Spleen (tissue), 11 donors: ENCODE measurements at regions not wholly inside any gene's neighbourhood (a gene's known extent, or its start where the extent isn't known, plus 50 kb on each side); places are given as distances from the start of the nearest gene placed in this dataset.

Source experiments
- DNase-seq: peaks from one replicate; pipeline ENCODE4 v3.0.0-alpha.2; 2020
- H3K27ac ChIP-seq, 8 donors: fragments of 200-600 bp; sonication (generic) in 7 of 8; 1 replicate in 4 of 8; 2 replicates in 4 of 8; pipeline versions ENCODE4 v1.5.0 to v1.8.0; 2016 to 2021; ENCODE audit warnings: inconsistent platforms in 4 of 8, mild to moderate bottlenecking in 4 of 8, moderate library complexity in 1 of 8
- H3K27me3 ChIP-seq, 7 donors: fragments of 200-600 bp; sonication (generic) in 6 of 7; replicated peaks in 1 of 7; 1 replicate in 4 of 7; 2 replicates in 3 of 7; pipeline versions ENCODE4 v1.5.0 to v1.8.0; 2016 to 2021; ENCODE audit warnings: inconsistent platforms in 3 of 7, mild to moderate bottlenecking in 1 of 7
- H3K36me3 ChIP-seq, 6 donors: fragments of 200-600 bp; sonication (generic) in 5 of 6; 1 replicate in 4 of 6; 2 replicates in 2 of 6; pipeline versions ENCODE4 v1.5.0 to v1.8.0; 2016 to 2021; ENCODE audit warnings: inconsistent platforms in 2 of 6
- H3K4me1 ChIP-seq, 6 donors: fragments of 200-600 bp; sonication (generic) in 5 of 6; 1 replicate in 3 of 6; 2 replicates in 3 of 6; pipeline versions ENCODE4 v1.5.0 to v1.8.0; 2016 to 2021; ENCODE audit warnings: inconsistent platforms in 3 of 6
- H3K4me3 ChIP-seq, 8 donors: fragments of 200-600 bp; sonication (generic) in 7 of 8; 1 replicate in 4 of 8; 2 replicates in 4 of 8; pipeline versions ENCODE4 v1.5.0 to v1.8.0; 2016 to 2021; ENCODE audit warnings: inconsistent platforms in 4 of 8, mild to moderate bottlenecking in 4 of 8, moderate library complexity in 2 of 8
- H3K9me3 ChIP-seq, 8 donors: fragments of 200-600 bp; sonication (generic) in 7 of 8; 1 replicate in 4 of 8; 2 replicates in 4 of 8; pipeline versions ENCODE4 v1.5.0 to v1.8.0; 2016 to 2021; ENCODE audit warnings: inconsistent platforms in 4 of 8
- POLR2A ChIP-seq, 3 donors: fragments of 450-650 bp; IDR thresholded peaks; one replicate each; pipeline ENCODE4 v1.5.1; 2017; ENCODE audit warnings: antibody characterized with exemption in 3 of 3, mild to moderate bottlenecking in 1 of 3
- POLR2AphosphoS5 ChIP-seq, 3 donors: sonication (generic); formaldehyde crosslinking; IDR thresholded peaks; one replicate each; pipeline ENCODE4 v1.5.1; 2017; ENCODE audit warnings: antibody characterized with exemption in 3 of 3
- WGBS, 5 donors: extraction: QIAGEN DNeasy Blood & Tissue Kit in 3 of 5; methylation state at CpG; one replicate each; pipeline versions ENCODE4 v1.1.5 to v1.1.7; 2013 to 2018; 5-methylcytosine and 5-hydroxymethylcytosine counted together
- intact Hi-C: fragments of 100-400 bp; cut with DNase I; formaldehyde crosslinking; loops from one replicate; pipeline ENCODE4 v1.15.0; 2023; ENCODE audit warnings: low total_unique reads
- TF ChIP-seq, protein P1 (sequence below), 11 experiments: fragments of 200-600 bp in 7 of 11; fragments of 450-650 bp in 4 of 11; sonication (generic) in 4 of 11; IDR thresholded peaks in 8 of 11; conservative IDR thresholded peaks in 3 of 11; 1 replicate in 7 of 11; 2 replicates in 4 of 11; pipeline versions ENCODE4 v1.4.0 to v1.8.0; 2016 to 2021; ENCODE audit warnings: antibody characterized with exemption in 11 of 11, inconsistent platforms in 4 of 11, mild to moderate bottlenecking in 1 of 11
- donor health status: healthy with polysubstance abuse.
- donor health status: DM: no; HTN: no; CAD: no; lungs with moderate emphysema.
- donor health status: DM: no; HTN: no; CAD: no.
- donor health status: Bipolar disorder and iron deficiency.
- donor health status: healthy.
- donor health status: DM: no; HTN: no; CAD: no.
- donor health status: DM: yes; HTN: yes; CAD: no.

DNA sequence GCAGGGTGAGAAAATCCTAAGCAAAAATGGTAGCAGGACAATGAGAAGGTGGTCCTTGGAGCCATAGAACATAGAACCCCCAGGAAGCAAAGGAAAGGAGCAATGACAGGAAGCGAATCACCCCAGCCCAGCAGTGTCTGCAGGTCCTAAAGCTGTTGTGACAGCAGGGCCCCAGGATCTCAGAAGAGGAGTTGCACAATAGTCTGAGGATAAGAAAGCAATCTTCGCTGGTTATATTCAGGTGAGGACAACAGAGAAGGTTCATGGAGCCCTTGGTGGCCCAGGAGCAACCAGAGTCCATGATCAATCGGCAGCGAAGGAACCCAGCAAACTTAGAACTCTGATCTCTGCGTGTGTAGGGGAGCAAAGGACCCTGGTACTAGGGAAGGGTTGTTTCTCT, 234.8 kb upstream of the IRX2 start:
- H3K4me1 ChIP-seq = no peaks in the 10 kb centered on the region
- TF ChIP-seq POLR2A (IDR thresholded peaks at IDR 0.05) = no peak
- TF ChIP-seq, protein P1, sequence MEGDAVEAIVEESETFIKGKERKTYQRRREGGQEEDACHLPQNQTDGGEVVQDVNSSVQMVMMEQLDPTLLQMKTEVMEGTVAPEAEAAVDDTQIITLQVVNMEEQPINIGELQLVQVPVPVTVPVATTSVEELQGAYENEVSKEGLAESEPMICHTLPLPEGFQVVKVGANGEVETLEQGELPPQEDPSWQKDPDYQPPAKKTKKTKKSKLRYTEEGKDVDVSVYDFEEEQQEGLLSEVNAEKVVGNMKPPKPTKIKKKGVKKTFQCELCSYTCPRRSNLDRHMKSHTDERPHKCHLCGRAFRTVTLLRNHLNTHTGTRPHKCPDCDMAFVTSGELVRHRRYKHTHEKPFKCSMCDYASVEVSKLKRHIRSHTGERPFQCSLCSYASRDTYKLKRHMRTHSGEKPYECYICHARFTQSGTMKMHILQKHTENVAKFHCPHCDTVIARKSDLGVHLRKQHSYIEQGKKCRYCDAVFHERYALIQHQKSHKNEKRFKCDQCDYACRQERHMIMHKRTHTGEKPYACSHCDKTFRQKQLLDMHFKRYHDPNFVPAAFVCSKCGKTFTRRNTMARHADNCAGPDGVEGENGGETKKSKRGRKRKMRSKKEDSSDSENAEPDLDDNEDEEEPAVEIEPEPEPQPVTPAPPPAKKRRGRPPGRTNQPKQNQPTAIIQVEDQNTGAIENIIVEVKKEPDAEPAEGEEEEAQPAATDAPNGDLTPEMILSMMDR (IDR thresholded peaks at IDR 0.05 in 8 of 11, conservative IDR thresholded peaks at IDR 0.05 in 3 of 11) = no peak
- no peak for TF ChIP-seq POLR2AphosphoS5 (IDR thresholded peaks at IDR 0.05)
- H3K27me3 ChIP-seq = peaks cover 0 to 3% (median 0%) of the 10 kb centered on the region in 7 donors
- no peaks in the 10 kb centered on the region for H3K36me3 ChIP-seq
- DNase-seq = no peak
- 75 to 96% (median 85%) methylated on average over 5 of the region's 5 CpGs for WGBS, 5 donors
- H3K27ac ChIP-seq = no peak overlapping the region
- H3K9me3 ChIP-seq = peaks cover 0 to 42% (median 3%) of the 10 kb centered on the region in 8 donors
- intact Hi-C loops = no loop called here
- no peak overlapping the region for H3K4me3 ChIP-seq

DNA sequence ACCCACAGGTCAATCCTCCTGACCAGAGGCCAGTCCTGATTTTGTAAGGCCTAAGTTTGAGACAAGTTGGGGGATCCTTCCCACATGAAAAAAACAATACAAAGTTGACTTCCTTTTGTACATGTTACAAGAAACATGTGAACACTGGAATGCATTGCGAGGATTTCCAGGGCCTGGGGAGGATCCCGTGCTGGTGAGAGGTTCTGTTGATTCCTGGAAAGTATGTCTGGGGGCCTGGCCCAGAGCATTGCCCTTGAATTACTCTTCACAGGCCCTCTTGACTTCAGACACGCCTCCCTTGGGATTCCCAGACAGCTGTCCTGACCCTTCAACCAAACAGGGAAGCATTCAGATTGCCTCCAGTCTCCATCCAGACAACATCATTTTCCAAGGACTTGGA, 234.2 kb upstream of the IRX2 start:
- intact Hi-C loops = no loop called here
- DNase-seq = no peak
- 54 to 71% (median 63%) methylated on average over 3 of the region's 3 CpGs for WGBS, 5 donors
- Histone ChIP-seq H3K4me3 (no peak overlapping the region), H3K27me3 (peaks cover 0 to 7% (median 0%) of the 10 kb centered on the region in 7 donors), H3K4me1 (no peaks in the 10 kb centered on the region), H3K9me3 (peaks cover 0 to 47% (median 3%) of the 10 kb centered on the region in 8 donors), H3K27ac (no peak overlapping the region), H3K36me3 (no peaks in the 10 kb centered on the region)
- TF ChIP-seq POLR2A (IDR thresholded peaks at IDR 0.05) (no peak), POLR2AphosphoS5 (IDR thresholded peaks at IDR 0.05) (no peak)
- TF ChIP-seq, protein P1 (IDR thresholded peaks at IDR 0.05 in 8 of 11, conservative IDR thresholded peaks at IDR 0.05 in 3 of 11) = no peak

DNA sequence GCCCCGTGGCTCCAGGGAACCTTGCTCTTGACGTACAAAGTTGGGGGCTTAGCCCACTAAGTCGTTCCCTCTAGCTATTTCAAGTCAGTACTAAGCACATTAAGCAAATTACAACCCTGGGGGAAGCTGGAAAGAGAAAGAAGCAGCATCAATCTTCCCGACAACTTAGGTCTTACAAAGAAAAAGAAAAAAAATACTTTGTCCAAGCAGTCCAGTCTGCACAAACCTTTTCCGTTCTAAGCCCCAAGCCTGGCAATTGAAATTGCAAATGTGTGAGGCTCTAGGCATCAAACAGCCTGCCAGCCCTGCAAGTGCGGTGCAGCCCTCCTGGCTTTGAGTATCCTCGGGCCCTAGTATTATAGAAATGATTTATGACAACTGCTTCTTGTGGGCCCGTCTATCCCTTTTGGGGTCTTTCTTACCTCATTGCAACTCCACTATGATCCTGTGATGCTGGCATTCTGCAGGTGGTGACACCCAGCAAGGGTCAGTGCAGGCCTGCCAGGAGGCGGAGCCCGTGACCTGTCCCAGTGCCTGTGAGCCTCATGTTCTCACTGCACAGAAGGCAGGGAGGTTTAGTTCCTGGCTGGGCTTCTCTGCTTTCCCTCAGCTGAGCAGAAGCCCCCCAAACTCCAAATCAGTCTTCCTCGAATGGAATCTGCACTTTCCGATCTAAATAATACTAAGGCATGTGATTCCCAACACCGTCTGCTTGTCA, 232.3 kb upstream of the IRX2 start:
- TF ChIP-seq, protein P1 (IDR thresholded peaks at IDR 0.05 in 8 of 11, conservative IDR thresholded peaks at IDR 0.05 in 3 of 11) = no peak
- TF ChIP-seq POLR2AphosphoS5 (IDR thresholded peaks at IDR 0.05) (no peak), POLR2A (IDR thresholded peaks at IDR 0.05) (no peak)
- no peak for DNase-seq
- WGBS, 5 donors = 66 to 78% (median 71%) methylated on average over 13 of the region's 13 CpGs
- intact Hi-C loops = no loop called here
- no peaks in the 10 kb centered on the region for H3K4me1 ChIP-seq
- H3K4me3 ChIP-seq = no peak overlapping the region
- H3K36me3 ChIP-seq = no peaks in the 10 kb centered on the region
- no peak overlapping the region for H3K27ac ChIP-seq
- peaks cover 0 to 40% (median 3%) of the 10 kb centered on the region in 8 donors for H3K9me3 ChIP-seq
- H3K27me3 ChIP-seq = peaks cover 0 to 7% (median 0%) of the 10 kb centered on the region in 7 donors

DNA sequence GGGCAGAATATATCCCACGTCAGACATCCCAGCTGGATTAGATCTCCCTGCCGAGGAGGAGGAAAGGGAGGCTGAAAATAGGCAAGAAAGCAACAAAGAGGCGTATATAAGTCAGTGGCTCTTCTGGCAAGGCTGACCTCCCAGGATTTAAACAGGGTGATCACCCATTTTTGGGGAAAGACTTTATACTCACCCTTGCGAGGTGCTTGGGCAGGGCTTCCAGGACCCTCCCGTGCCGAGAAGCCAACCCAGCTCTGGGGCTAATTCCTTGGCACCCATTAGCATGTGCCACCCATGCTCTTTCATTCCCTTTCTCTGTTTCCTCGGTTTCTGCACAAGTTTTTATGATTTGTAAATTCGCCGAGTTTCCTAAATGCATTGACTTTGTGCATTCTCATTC, 230.2 kb upstream of the IRX2 start:
- WGBS, 5 donors = 71 to 86% (median 82%) methylated on average over 9 of the region's 9 CpGs
- H3K4me3 ChIP-seq = no peak overlapping the region
- no peak for DNase-seq
- intact Hi-C loops = no loop called here
- no peaks in the 10 kb centered on the region for H3K36me3 ChIP-seq
- H3K27me3 ChIP-seq = peaks cover 0 to 7% (median 0%) of the 10 kb centered on the region in 7 donors
- H3K4me1 ChIP-seq = no peaks in the 10 kb centered on the region
- TF ChIP-seq, protein P1 (IDR thresholded peaks at IDR 0.05 in 8 of 11, conservative IDR thresholded peaks at IDR 0.05 in 3 of 11) = no peak
- TF ChIP-seq POLR2AphosphoS5 (IDR thresholded peaks at IDR 0.05) (no peak), POLR2A (IDR thresholded peaks at IDR 0.05) (no peak)
- no peak overlapping the region for H3K27ac ChIP-seq
- peaks cover 0 to 47% (median 3%) of the 10 kb centered on the region in 8 donors for H3K9me3 ChIP-seq
